ENCODE measurements at regions not wholly inside any gene's neighbourhood (a gene's known extent, or its start where the extent isn't known, plus 50 kb on each side); places are given as distances from the start of the nearest gene placed in this dataset.

GRCh38 chr19:23998568-23998967 is 83.9 kb downstream of the ZNF726 start:
- Histone ChIP-seq H3K27ac (no peak overlapping the region), H3K36me3 (no peaks in the 10 kb centered on the region), H3K9me3 (no peaks in the 10 kb centered on the region), H3K4me1 (no peaks in the 10 kb centered on the region), H3K4me3 (replicated peaks in 1 of 3) (no peak overlapping the region), H3K27me3 (no peaks in the 10 kb centered on the region)
- intact Hi-C loops (cut with DNase I) = no loop called here
- TF ChIP-seq CTCF (IDR thresholded peaks at IDR 0.05) (no peak), POLR2A (IDR thresholded peaks at IDR 0.05) (no peak)
- 69 to 75% methylated on average over 2 of the region's 2 CpGs for WGBS, 2 donors
- DNase-seq = no peak

- no peak for DNase-seq
- Histone ChIP-seq H3K4me3 (replicated peaks in 1 of 3) (no peak overlapping the region), H3K27me3 (no peaks in the 10 kb centered on the region), H3K27ac (no peak overlapping the region), H3K36me3 (no peaks in the 10 kb centered on the region), H3K9me3 (no peaks in the 10 kb centered on the region), H3K4me1 (no peaks in the 10 kb centered on the region)
- TF ChIP-seq CTCF (IDR thresholded peaks at IDR 0.05) (no peak), POLR2A (IDR thresholded peaks at IDR 0.05) (no peak)
- intact Hi-C loops (cut with DNase I) = no loop called here
- WGBS, 2 donors = 84 to 89% methylated on average over 9 of the region's 9 CpGs
Observed at GRCh38 chr19:23999821-24000610, 85.3 kb downstream of the ZNF726 start.

GRCh38 chr19:24000656-24001055 is 86.0 kb downstream of the ZNF726 start:
- Histone ChIP-seq H3K4me3 (replicated peaks in 1 of 3) (no peak overlapping the region), H3K36me3 (no peaks in the 10 kb centered on the region), H3K4me1 (no peaks in the 10 kb centered on the region), H3K9me3 (no peaks in the 10 kb centered on the region), H3K27me3 (no peaks in the 10 kb centered on the region), H3K27ac (no peak overlapping the region)
- TF ChIP-seq POLR2A (IDR thresholded peaks at IDR 0.05) (no peak), CTCF (IDR thresholded peaks at IDR 0.05) (no peak)
- WGBS, 2 donors = 94 to 100% methylated on average over 2 of the region's 2 CpGs
- intact Hi-C loops (cut with DNase I) = no loop called here
- DNase-seq = no peak

GRCh38 chr19:24002256-24002945 is 84.6 kb upstream of the ZNF254 start:
- H3K27me3 ChIP-seq = no peaks in the 10 kb centered on the region
- no peaks in the 10 kb centered on the region for H3K4me1 ChIP-seq
- TF ChIP-seq POLR2A (IDR thresholded peaks at IDR 0.05) (no peak), CTCF (IDR thresholded peaks at IDR 0.05) (no peak)
- intact Hi-C loops (cut with DNase I) = no loop called here
- H3K27ac ChIP-seq = no peak overlapping the region
- 90 to 92% methylated on average over 21 to 32 of the region's 32 CpGs for WGBS, 2 donors
- no peaks in the 10 kb centered on the region for H3K36me3 ChIP-seq
- H3K9me3 ChIP-seq = no peaks in the 10 kb centered on the region
- H3K4me3 ChIP-seq (replicated peaks in 1 of 3) = no peak overlapping the region
- no peak for DNase-seq

GRCh38 chr19:24003537-24003936 is 83.5 kb upstream of the ZNF254 start:
- no peak for DNase-seq
- TF ChIP-seq POLR2A (IDR thresholded peaks at IDR 0.05) (no peak), CTCF (IDR thresholded peaks at IDR 0.05) (no peak)
- H3K27me3 ChIP-seq = no peaks in the 10 kb centered on the region
- intact Hi-C loops (cut with DNase I) = no loop called here
- no peaks in the 10 kb centered on the region for H3K36me3 ChIP-seq
- 92 to 94% methylated on average over 11 to 19 of the region's 19 CpGs for WGBS, 2 donors
- no peak overlapping the region for H3K27ac ChIP-seq
- H3K4me1 ChIP-seq = no peaks in the 10 kb centered on the region
- no peaks in the 10 kb centered on the region for H3K9me3 ChIP-seq
- no peak overlapping the region for H3K4me3 ChIP-seq (replicated peaks in 1 of 3)
